HG02623 (cell line): ENCODE measurements at regions not wholly inside any gene's neighbourhood (a gene's known extent, or its start where the extent isn't known, plus 50 kb on each side); places are given as distances from the start of the nearest gene placed in this dataset.

Experiments
- ATAC-seq: cut with Tn5 transposase; IDR thresholded peaks from one replicate; pipeline ENCODE4 v1.9.1; 2021; ENCODE audit warnings: moderate library complexity; ENCODE audit not compliant: unreplicated experiment

DNA sequence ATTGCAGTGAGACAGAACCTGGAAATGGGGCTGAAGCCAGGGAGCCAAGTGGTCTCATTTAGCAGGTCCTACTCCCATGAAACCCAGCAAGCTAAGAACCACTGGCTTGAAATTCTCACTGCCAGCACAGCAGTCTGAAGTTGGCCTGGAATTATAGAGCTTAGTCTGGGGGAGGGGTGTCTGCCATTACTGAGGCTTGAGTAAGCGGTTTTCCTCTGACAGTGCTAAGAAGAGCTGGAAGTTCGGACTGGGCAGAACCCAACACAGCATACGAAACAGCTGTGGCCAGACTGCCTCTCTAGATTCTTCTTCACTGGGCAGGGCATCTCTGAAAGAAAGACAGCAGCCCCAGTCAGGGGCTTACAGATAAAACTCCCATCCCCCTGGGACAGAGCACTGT lies 305.7 kb upstream of the SETBP1 start:
- ATAC-seq: no peak

DNA sequence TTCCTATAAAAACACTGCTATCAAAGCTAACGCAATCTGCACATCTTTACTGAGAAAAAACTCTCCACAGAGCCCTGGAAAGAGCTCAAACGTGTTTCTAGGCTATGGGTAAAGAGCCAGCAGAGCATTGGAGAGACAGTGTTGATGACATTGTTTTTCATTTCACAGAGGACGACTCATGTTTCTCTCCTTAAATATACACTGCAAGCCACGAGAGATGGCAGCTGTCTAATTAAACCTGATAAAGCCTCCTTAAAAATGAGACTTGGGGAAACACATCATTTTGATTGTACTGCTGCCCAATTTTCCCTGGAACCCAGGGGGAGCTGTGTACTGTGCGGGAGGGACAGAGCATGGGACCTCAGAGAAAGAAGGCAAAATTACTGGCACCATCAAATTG lies 294.3 kb upstream of the SETBP1 start:
- no peak for ATAC-seq

DNA sequence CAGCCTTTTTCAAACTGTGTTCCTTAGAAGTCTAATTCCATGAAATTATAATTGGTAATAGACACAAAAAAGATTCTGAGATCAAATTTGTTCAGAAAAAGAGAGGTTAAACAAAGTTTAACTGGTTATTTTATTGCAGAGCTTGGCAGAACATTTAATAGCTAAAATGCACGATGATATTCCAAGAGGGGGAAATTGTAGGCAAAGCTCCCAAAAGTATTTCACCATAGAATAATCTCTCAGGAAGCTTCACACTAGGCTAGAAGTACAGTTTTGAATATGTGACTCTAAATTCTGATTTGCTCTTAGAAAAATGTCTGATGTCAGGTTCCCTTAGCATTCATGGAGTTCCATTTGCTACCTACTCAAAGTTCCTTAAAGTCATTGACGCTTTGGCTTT lies 292.4 kb upstream of the SETBP1 start:
- no peak for ATAC-seq

DNA sequence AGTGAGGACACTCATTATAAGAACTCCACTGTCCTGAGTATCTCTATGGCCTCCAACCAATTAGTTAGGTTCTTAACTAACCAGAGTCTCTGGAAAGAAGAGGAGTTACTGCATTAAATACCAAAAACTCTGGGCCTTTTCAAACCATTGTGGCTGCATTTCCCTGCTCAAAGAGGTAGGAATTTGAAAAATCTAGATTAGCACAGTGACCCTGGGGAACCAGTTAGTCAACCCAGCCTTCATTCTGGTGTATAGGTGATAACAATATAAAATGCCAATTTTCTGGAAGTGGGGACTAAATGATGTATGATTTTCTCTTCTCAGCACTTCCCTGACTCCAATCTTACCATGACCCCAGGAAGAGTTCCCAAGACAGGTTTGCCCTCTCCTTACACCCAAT lies 287.8 kb upstream of the SETBP1 start:
- no peak for ATAC-seq

DNA sequence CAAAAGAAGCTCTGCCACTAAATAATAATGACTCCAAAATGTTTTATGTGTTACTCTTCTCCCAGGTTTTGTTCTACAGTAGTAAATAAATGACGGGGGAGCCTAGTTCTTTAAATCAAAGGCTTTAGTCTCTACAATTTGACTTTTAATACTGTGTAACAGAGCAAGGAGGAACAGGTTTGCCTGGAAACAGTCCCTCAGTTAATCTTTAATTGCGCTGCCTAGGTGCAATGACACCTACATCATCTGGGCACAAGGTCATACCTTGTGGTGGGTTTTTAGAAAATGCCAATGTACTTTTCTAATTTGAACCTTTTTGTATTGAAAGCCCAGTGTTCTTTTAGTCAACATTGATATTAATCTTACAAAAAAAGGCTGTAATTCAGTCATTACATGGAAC lies 287.3 kb upstream of the SETBP1 start:
- no peak for ATAC-seq

DNA sequence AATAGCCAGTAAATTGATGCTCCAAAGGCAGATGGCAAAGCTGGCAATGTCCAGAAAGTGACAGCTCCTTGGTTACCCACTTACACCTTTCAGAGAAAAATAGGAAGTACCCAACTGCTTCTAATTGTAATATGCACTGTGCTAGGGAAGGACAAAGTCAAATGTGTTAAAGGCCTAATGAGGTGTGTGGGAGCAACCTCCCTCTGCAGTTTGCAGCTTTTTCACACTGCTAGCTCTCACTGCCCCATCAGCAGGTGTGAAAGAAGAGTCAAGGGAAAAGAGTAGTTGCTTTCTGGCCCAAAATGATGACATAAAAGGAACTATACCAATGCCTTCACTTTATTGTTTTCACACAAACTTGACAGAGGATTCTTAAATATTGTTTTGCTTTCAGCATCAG lies 284.1 kb upstream of the SETBP1 start:
- no peak for ATAC-seq

DNA sequence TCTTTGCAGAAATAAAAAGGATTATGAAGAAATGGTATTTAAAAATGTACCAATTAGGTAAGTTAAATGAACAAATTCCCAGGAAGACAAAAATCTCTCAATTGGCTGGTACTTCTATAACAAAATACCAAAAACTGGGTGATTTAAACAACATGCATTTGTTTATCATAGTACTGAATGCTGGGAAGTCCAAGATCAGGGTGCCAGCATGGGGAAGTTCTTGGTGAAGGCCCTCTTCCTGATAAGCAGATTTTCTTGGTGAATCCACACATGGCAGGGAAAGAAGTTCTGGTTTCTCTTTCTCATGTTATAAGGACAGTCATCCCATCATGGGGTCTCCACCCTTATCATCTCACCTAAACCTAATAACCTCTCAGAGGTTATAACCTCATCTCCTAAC lies 271.6 kb upstream of the SETBP1 start:
- ATAC-seq: no peak

DNA sequence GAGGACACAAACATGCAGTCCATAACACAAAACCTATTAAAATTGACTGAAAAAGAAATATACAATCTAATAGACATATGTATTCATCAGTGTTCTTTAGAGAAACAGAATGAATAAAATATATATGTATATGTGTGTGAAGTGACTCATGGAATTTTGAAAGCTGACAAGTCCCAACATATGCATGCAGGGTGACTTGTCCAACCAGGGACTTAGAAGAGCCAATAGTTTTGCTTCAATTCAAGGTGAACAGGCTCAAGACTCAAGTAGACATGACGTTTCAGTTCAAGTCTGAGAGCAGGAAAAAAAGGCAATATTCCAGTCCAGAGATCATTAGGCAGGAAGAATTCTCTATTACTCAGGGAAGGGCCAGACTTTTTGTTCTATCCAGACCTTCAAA lies 271.2 kb upstream of the SETBP1 start:
- ATAC-seq: no peak

DNA sequence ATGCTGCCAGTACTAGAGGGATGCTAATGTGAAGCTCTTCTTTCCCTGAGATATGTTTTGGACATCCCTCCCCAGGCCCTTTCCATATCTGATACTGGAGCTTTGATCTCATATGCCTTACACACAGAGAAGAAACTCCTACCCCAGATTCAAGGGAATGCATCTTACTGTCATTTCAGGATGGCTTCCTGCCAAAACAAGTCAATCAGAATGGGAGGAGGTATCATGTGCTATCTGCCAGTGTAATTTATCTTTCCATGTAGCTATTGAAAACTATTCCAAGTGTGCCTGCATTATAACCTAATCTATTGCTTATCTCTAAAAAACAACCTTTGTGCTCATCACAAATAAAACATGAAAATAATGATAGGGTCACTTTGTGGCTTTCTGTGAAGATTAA lies 269.9 kb upstream of the SETBP1 start:
- ATAC-seq: no peak

DNA sequence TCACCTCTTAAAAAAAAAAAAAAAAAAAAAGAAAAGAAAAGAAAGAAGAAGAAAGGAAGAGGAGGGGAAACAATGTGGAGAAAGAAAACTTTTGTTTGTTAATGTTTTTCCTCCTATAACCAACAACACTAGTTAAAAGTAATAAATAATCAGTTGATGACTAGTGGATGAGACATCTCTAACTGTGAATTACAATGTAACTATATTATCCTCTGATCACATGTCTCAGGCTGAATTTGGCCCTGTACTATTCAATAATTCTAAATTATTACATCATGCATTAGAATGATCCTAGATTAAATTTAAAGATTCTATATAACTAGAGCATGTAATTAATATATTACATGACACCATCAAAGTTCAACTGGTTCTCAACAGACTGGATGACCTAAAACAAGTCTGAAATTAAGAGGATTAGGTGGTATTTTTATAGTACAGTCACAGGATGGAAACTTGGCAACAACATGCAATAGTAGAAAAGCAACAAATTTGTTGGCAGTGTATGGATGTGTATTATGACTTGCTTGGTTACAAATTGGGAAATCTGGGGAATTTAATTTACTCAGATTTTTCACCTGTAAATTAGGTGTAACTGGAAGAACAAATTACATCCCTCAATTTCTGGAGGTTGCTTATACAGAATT lies 269.3 kb upstream of the SETBP1 start:
- no peak for ATAC-seq

DNA sequence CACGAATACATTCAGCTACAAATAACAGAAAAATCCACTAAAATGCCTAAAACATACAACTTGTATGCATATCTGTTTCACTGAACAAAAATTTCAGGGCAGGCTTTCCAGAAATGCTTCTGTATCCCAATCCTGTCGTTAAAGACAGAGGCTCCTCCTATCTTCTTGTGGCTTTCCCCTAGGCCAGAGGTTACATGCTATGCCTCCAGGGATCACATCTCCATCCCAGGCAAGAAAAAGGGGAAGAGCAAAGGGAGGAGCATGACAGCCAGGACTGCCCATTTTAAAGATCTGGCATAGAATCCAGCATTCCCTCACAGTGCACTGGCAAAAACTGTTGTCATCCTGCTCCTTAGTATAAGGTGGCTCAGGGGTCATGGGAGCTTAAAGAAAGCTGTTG lies 268.7 kb upstream of the SETBP1 start:
- no peak for ATAC-seq

DNA sequence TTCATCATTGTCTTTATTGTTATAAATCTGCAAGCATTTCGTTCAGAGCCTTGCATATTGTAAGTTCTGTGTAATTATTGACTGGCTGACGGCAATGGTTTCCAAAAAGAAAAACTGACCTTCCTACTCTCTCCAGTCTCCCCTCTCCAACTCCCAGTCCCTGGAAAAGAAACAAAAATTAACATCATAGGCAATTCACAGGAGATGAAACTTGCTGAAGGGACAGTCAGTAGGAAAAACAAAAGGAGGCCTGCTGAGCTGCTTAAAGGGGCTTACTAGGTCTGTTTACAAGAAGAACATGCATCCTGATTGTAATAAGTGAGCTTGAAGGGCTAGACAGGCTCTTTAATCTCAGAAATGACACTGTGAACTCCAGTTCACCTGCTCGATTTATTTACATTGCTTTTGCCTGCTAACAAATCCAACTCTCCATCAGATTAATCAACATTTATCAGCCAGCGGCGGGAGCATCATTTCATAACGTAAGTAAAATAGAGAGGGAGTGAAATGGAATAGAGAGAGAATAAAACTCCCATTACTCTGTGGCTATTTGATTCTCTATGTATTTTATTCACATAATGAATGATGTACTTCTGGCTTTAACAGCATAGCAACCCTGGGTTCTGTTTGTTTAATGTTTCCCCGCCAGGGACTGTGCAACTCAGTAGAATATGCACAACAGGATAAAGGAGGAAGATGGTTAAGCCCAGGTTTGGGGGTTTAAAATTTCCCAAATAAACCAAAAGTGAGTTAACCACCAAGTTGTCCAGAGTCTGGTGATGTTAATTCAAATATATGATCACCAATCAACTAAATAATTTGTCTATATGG lies 256.7 kb upstream of the SETBP1 start:
- no peak for ATAC-seq

DNA sequence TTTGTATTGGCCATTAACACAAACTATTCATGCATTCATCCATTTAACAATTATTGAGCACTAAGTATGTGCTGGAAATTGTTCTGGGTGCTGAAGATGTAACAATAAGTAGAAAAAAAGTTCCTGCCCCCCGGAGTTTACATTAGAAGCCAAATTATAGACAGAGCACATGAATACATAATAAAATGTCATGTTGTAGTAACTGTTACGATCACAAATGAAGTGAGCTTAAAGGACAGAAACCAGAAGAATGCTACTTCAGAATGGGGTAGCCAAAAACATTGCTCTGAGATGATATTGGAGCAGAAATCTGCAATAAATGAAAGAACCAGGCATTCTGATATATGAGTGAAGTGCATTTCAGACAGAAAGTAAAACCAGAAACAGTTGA lies 256.0 kb upstream of the SETBP1 start:
- no peak for ATAC-seq

DNA sequence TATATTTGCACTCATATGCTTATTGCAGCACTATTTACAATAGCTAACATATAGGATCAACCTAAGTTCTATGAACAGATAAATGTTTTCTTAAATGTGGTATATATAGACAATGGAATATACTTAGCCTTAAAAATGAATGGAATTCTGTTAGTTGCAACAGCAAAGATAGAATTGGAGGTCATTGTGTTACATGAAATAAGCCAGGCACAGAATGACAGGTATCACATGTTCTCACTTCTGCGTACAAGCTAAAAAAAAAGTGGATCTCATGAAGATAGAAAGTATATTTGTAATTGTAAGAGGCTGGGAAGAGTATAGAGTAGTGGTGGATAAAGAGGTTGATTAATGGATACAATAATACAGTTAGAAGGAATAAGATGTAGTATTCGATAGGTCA lies 255.5 kb upstream of the SETBP1 start:
- no peak for ATAC-seq

DNA sequence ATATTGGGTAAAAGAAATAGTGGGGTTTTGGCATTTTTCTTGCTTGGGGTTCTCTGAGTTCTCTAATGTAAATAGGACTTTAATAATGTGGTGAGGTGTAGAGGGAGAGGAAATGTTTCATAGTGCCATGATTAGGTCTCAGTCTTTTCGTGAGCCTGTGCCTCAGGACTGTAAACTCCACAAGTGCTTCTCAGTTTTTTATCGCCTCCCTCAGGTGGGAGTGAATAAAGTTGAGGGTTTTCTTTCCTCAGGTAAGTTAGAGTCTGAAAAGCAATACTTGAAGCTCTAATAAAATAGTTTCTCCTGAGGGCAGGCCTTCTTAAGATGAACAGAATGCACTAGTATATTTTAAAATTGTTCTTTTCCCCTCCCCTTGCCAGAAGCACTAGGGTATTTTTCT lies 243.1 kb upstream of the SETBP1 start:
- no peak for ATAC-seq

DNA sequence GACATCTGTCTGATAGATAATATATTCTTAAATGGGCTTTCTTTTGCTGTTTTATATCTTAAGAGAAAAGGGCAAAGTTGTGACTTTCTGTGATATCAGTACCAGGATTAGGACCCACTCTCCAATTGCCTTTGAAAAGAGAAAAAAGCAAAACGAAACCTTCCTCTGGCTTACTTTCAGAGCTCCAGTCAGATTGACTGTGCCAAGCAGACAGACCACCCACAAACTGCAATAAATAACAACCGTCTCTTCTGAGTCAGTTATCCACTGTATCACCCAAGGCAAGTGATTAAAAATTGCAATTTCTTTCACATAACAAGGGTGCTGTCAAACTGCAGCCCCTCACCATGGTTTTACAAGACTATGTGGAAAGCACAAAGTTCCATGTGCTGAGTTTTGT lies 230.5 kb upstream of the SETBP1 start:
- ATAC-seq: no peak

DNA sequence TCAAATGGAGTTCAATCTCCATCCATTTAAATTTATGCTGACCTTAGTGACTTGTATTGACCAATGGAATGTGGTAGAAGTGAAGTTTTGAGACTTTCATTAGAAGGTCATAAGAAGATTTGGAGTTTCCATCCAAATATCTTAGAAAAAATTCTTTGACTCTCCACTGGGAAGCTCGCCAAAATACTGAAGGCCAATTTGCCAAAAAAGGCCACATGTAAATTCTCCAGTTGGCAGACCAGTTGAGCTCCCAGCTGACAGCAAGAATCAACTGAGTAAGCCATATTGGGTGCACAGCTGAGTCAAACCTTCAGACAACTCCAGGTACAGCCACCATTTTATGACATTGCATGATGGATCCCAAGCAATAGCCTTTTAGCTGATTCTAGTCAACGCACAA lies 228.3 kb upstream of the SETBP1 start:
- ATAC-seq: no peak

DNA sequence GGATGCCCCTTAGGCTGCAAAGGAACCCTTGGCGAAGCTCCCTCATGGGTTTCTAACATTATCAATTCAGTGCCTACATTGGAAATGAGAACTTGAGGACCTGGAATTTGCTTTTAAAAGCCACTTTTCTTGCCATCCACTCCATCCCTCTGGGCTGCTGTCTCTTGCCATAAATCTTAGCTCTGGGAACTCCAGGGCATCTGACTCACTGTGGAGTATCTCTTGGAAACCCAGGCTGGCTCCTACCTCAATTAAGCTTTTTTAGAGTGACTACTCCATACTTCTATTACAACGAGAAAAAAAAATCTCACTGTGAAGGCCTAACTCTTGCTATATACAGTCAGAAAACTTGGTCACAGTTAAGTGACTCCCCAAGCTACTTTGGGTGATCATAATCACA lies 227.2 kb upstream of the SETBP1 start:
- no peak for ATAC-seq

DNA sequence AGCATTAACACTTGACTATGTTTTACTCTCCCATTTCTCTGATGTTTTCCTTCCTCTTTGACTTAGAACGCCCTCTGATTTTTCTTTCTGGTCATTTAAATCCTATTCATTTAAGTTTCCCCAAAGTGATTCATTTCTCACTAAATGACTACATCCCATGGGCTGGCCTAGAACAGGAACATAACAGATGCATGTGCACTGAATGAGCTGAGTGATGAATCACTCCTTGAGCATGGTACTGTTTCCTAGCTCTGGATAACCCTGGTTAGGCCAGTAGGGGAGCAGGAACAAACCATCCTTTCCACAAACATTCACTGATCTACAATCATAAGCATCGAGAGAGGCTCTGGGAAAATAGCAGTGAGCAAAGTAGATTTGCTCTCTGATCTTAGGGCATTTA lies 221.9 kb upstream of the SETBP1 start:
- no peak for ATAC-seq

DNA sequence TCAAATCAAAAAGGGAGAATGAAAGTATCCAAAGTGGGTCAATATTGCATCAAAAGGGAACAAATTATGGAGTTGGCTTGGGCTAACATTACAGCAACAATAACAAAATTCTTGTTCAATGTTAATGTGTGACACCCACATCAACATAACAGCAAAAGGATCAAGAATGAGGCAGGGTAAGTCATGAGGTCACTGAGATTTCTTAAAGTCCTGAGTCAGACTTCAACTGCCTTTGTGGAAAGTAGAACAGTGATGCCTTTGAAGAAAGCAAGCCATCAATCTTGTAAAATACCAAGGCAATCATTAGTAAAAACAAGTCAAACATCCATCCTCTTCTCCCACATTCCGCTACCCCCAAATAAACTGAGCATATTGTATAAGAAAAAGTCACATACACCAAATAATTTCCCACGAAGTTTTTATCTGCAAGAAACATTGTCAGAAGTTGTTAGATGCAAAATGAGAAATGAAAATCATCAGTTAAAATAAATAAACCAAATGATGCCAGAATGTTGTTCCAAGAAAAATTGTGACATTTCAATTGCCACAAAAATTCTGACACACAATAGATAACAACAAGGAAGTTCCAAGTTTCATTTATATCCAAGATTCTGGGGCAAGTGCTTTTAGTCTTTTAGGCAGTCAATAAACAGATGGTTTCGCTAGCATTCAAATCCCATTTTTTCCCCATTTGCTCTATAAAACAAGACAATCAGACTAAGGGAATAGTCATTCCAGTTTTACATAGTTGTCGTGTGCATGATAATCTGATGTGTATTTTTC lies 216.1 kb upstream of the SETBP1 start:
- ATAC-seq: no peak

DNA sequence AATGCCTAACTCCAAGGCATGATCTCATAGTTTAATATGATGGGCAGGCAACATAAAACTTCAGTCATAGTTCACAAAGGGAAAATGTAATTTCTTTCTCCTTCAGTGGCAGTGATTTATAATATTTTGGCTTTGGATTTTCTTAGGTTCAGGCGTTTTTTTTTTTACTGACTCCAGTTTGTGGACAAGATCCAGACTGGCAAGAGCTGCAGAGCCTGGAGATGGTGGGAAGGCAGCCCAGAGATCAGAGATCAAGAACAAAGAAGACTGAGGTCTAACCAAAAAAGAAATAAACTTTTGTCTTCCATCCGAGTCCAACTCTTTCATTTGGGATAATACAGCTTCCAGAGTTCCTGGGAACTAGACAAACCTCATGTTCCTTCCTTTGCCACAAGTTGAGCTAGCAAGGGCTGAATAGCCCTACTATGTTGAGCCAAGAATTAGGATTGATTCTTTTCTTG lies 215.3 kb upstream of the SETBP1 start:
- ATAC-seq: no peak

DNA sequence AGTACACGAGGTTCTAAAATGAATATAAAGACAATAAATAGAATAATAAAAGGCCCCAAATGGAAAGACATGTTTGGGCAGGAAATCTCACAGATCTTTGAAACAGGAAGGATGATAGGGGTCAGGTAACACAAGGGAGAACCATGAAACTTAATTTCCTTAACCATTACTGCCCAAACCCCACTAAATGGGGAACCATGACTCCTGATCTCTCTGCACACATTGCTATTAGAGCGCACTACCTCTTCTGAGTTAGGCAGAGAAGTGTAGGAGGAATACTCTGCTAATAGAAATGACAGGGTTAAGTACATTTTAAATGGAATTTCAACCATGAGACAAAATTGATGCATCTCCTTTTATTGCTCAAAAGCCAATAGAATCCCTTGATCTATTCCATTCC lies 213.7 kb upstream of the SETBP1 start:
- ATAC-seq: no peak
